Activated CD8-positive, alpha-beta T cell treated with anti-CD3 and anti-CD28 coated beads for 36 hours (primary cell): ENCODE measurements at regions not wholly inside any gene's neighbourhood (a gene's known extent, or its start where the extent isn't known, plus 50 kb on each side); places are given as distances from the start of the nearest gene placed in this dataset.

Experiments
- ATAC-seq: fragments of 200-7000 bp; cut with Tn5 transposase; one replicate; pipeline ENCODE4 v1.10.0; 2021; ENCODE audit warnings: mild to moderate bottlenecking, moderate library complexity
- CTCF ChIA-PET: fragments of 350-600 bp; sonication (Branson Sonifier 250); formaldehyde crosslinking; loops from one replicate; lab custom pipeline; 2021; ENCODE audit warnings: antibody characterized with exemption; lab: Charles Lee
- POLR2A ChIA-PET: fragments of 350-600 bp; sonication (Branson Sonifier 250); formaldehyde crosslinking; loops from one replicate; lab custom pipeline; 2021; ENCODE audit warnings: antibody characterized with exemption; lab: Charles Lee
- DNase-seq: peaks from one replicate; pipeline ENCODE4 v3.0.0-alpha.2; 2020
- H3K27ac Mint-ChIP-seq: one replicate; pipeline ENCODE4 v1.8.0; 2021; ENCODE audit warnings: mild to moderate bottlenecking, mixed read lengths
- H3K27me3 Mint-ChIP-seq: one replicate; pipeline ENCODE4 v1.8.0; 2021; ENCODE audit warnings: mixed read lengths
- H3K36me3 Mint-ChIP-seq: one replicate; pipeline ENCODE4 v1.8.0; 2021; ENCODE audit warnings: low read depth, mixed read lengths
- H3K4me1 Mint-ChIP-seq: one replicate; pipeline ENCODE4 v1.8.0; 2021; ENCODE audit warnings: low read depth, mixed read lengths
- H3K4me3 Mint-ChIP-seq: one replicate; pipeline ENCODE4 v1.8.0; 2021; ENCODE audit warnings: mild to moderate bottlenecking, moderate library complexity, mixed read lengths
- H3K9me3 Mint-ChIP-seq: one replicate; pipeline ENCODE4 v1.8.0; 2021; ENCODE audit warnings: mixed read lengths
- CTCF ChIP-seq: fragments of 200-600 bp; IDR thresholded peaks from one replicate; pipeline ENCODE4 v1.8.0; 2022; ENCODE audit warnings: antibody characterized with exemption, mild to moderate bottlenecking
- intact Hi-C: fragments of 100-400 bp; cut with micrococcal nuclease; formaldehyde crosslinking; loops from one replicate; pipeline ENCODE4 v1.10.0; 2022

GRCh38 chr3:117248153-117248552 is 538.6 kb downstream of the TUSC7 start:
- intact Hi-C loops, result no loop called here
- no peak for DNase-seq
- TF ChIP-seq CTCF, result no peak
- H3K9me3 Mint-ChIP-seq, result peaks cover 3% of the 10 kb centered on the region
- no peak overlapping the region for H3K4me3 Mint-ChIP-seq
- ChIA-PET POLR2A (no interaction called here), CTCF (interaction anchor here (0.6 kb wide), 1 partner anchor 296 kb away, joined by 4 read pairs; no protein-coding TSS in a partner anchor)
- no peaks in the 10 kb centered on the region for H3K27me3 Mint-ChIP-seq
- no peak overlapping the region for H3K27ac Mint-ChIP-seq
- no peak for ATAC-seq
- H3K36me3 Mint-ChIP-seq, result no peaks in the 10 kb centered on the region
- H3K4me1 Mint-ChIP-seq, result no peaks in the 10 kb centered on the region

GRCh38 chr3:117252208-117252607 is 542.6 kb downstream of the TUSC7 start:
- CTCF ChIA-PET, result no interaction called here

GRCh38 chr3:117252651-117253050 is 543.1 kb downstream of the TUSC7 start:
- ChIA-PET POLR2A (no interaction called here), CTCF (no interaction called here)
- Mint-ChIP-seq H3K36me3 (no peaks in the 10 kb centered on the region), H3K27ac (no peak overlapping the region), H3K9me3 (peaks cover 1% of the 10 kb centered on the region), H3K4me3 (no peak overlapping the region), H3K4me1 (no peaks in the 10 kb centered on the region), H3K27me3 (no peaks in the 10 kb centered on the region)
- ATAC-seq (no peak), DNase-seq (no peak)
- no peak for TF ChIP-seq CTCF
- intact Hi-C loops, result no loop called here

More at GRCh38 chr3:117252208-117252607, 542.6 kb downstream of the TUSC7 start:
- H3K9me3 Mint-ChIP-seq, result peaks cover 1% of the 10 kb centered on the region
- intact Hi-C loops, result no loop called here
- no peak overlapping the region for H3K4me3 Mint-ChIP-seq
- H3K27me3 Mint-ChIP-seq, result no peaks in the 10 kb centered on the region
- POLR2A ChIA-PET, result no interaction called here
- no peak for ATAC-seq
- no peak for DNase-seq
- no peak for TF ChIP-seq CTCF
- H3K36me3 Mint-ChIP-seq, result no peaks in the 10 kb centered on the region
- no peaks in the 10 kb centered on the region for H3K4me1 Mint-ChIP-seq
- no peak overlapping the region for H3K27ac Mint-ChIP-seq

GRCh38 chr3:117253636-117254035 is 544.1 kb downstream of the TUSC7 start:
- peaks cover 1% of the 10 kb centered on the region for H3K9me3 Mint-ChIP-seq
- intact Hi-C loops, result no loop called here
- H3K4me3 Mint-ChIP-seq, result no peak overlapping the region
- ChIA-PET CTCF (no interaction called here), POLR2A (no interaction called here)
- ATAC-seq, result no peak
- H3K36me3 Mint-ChIP-seq, result no peaks in the 10 kb centered on the region
- no peak for TF ChIP-seq CTCF
- no peak overlapping the region for H3K27ac Mint-ChIP-seq
- H3K27me3 Mint-ChIP-seq, result no peaks in the 10 kb centered on the region
- no peak for DNase-seq
- H3K4me1 Mint-ChIP-seq, result no peaks in the 10 kb centered on the region

- H3K27me3 Mint-ChIP-seq, result no peaks in the 10 kb centered on the region
- ChIA-PET POLR2A (no interaction called here), CTCF (no interaction called here)
- H3K4me1 Mint-ChIP-seq, result no peaks in the 10 kb centered on the region
- DNase-seq (no peak), ATAC-seq (no peak)
- no peaks in the 10 kb centered on the region for H3K36me3 Mint-ChIP-seq
- H3K27ac Mint-ChIP-seq, result no peak overlapping the region
- H3K9me3 Mint-ChIP-seq, result peaks cover 1% of the 10 kb centered on the region
- intact Hi-C loops, result no loop called here
- no peak for TF ChIP-seq CTCF
- H3K4me3 Mint-ChIP-seq, result no peak overlapping the region
These were observed 545.4 kb downstream of the TUSC7 start for GRCh38 chr3:117254985-117255384.
